H9 (cell line): ENCODE measurements at regions not wholly inside any gene's neighbourhood (a gene's known extent, or its start where the extent isn't known, plus 50 kb on each side); places are given as distances from the start of the nearest gene placed in this dataset.

ENCODE experiments used
- DNase-seq: peaks from one replicate; pipeline ENCODE4 v3.0.0-alpha.2; 2017
- H2AFZ ChIP-seq: one replicate; pipeline ENCODE4 v1.6.1; 2013; ENCODE audit warnings: mild to moderate bottlenecking, low read length, control low read depth, moderate library complexity
- H2AK5ac ChIP-seq: 2 replicates; pipeline ENCODE4 v1.6.1; 2013; ENCODE audit warnings: low read length, control low read depth, mixed read lengths; ENCODE audit not compliant: insufficient read length
- H2BK120ac ChIP-seq: one replicate; pipeline ENCODE4 v1.6.1; 2013; ENCODE audit warnings: low read depth, mild to moderate bottlenecking, low read length, control low read depth, inconsistent platforms; ENCODE audit not compliant: poor library complexity, severe bottlenecking
- H2BK12ac ChIP-seq: 2 replicates; pipeline ENCODE4 v1.6.1; 2013; ENCODE audit warnings: low read length, control low read depth, mixed read lengths, low read depth; ENCODE audit not compliant: insufficient read length
- H2BK15ac ChIP-seq: 2 replicates; pipeline ENCODE4 v1.6.1; 2013; ENCODE audit warnings: low read depth, low read length, control low read depth
- H2BK20ac ChIP-seq: one replicate; pipeline ENCODE4 v1.6.1; 2013; ENCODE audit warnings: low read depth, mild to moderate bottlenecking, low read length, control low read depth, inconsistent platforms; ENCODE audit not compliant: poor library complexity, severe bottlenecking
- H2BK5ac ChIP-seq: 2 replicates; pipeline ENCODE4 v1.6.1; 2013; ENCODE audit warnings: low read length, control low read depth, mixed read lengths; ENCODE audit not compliant: insufficient read length
- H3K14ac ChIP-seq: 2 replicates; pipeline ENCODE4 v1.6.1; 2013; ENCODE audit warnings: low read length, control low read depth; ENCODE audit not compliant: insufficient read depth
- H3K18ac ChIP-seq: 2 replicates; pipeline ENCODE4 v1.6.1; 2013; ENCODE audit warnings: low read depth, mild to moderate bottlenecking, mixed read lengths, low read length, control low read depth; ENCODE audit not compliant: insufficient read length
- H3K23ac ChIP-seq: 2 replicates; pipeline ENCODE4 v1.6.1; 2013; ENCODE audit warnings: low read length, control low read depth, mixed read lengths, low read depth; ENCODE audit not compliant: insufficient read length
- H3K23me2 ChIP-seq: 2 replicates; pipeline ENCODE4 v1.6.1; 2013; ENCODE audit warnings: low read depth, mild to moderate bottlenecking, mixed read lengths, low read length, control low read depth; ENCODE audit not compliant: insufficient read length, poor library complexity, severe bottlenecking
- H3K27ac ChIP-seq: 2 replicates; pipeline ENCODE4 v1.5.1; 2013; ENCODE audit warnings: low read length, control low read depth, mixed read lengths, low read depth; ENCODE audit not compliant: insufficient read length
- H3K27me3 ChIP-seq: 2 replicates; pipeline ENCODE4 v1.6.1; 2013; ENCODE audit warnings: low read length, control low read depth, inconsistent platforms; ENCODE audit not compliant: insufficient read depth
- H3K4ac ChIP-seq: 2 replicates; pipeline ENCODE4 v1.6.1; 2013; ENCODE audit warnings: low read depth, mild to moderate bottlenecking, control low read depth, inconsistent platforms, low read length, moderate library complexity
- H3K4me1 ChIP-seq: 2 replicates; pipeline ENCODE4 v1.6.1; 2013; ENCODE audit warnings: low read length, control low read depth, inconsistent platforms; ENCODE audit not compliant: insufficient read depth
- H3K4me2 ChIP-seq: 2 replicates; pipeline ENCODE4 v1.6.1; 2013; ENCODE audit warnings: low read length, control low read depth, mixed read lengths; ENCODE audit not compliant: insufficient read length, insufficient read depth
- H3K56ac ChIP-seq: 2 replicates; pipeline ENCODE4 v1.6.1; 2013; ENCODE audit warnings: low read depth, mild to moderate bottlenecking, mixed read lengths, low read length, control low read depth; ENCODE audit not compliant: insufficient read length
- H3K79me1 ChIP-seq: 2 replicates; pipeline ENCODE4 v1.6.1; 2013; ENCODE audit warnings: low read depth, mild to moderate bottlenecking, moderate library complexity, low read length, control low read depth, inconsistent platforms; ENCODE audit not compliant: insufficient read depth, poor library complexity, severe bottlenecking
- H3K79me2 ChIP-seq: 2 replicates; pipeline ENCODE4 v1.6.1; 2013; ENCODE audit warnings: low read length, control low read depth, inconsistent platforms; ENCODE audit not compliant: insufficient read depth
- H3K9ac ChIP-seq: 2 replicates; pipeline ENCODE4 v1.6.1; 2013; ENCODE audit warnings: low read length, control low read depth, mixed read lengths; ENCODE audit not compliant: insufficient read length; ENCODE audit errors: extremely low read depth
- H3K9me3 ChIP-seq: one replicate; pipeline ENCODE4 v1.6.1; 2013; ENCODE audit warnings: low read depth, low read length, inconsistent platforms; ENCODE audit not compliant: control insufficient read depth
- H3T11ph ChIP-seq: one replicate; pipeline ENCODE4 v1.6.1; 2013; ENCODE audit warnings: mild to moderate bottlenecking, low read length, control low read depth, inconsistent platforms
- H4K20me1 ChIP-seq: one replicate; pipeline ENCODE4 v1.6.1; 2013; ENCODE audit not compliant: control insufficient read depth, insufficient read length, insufficient read depth
- H4K5ac ChIP-seq: 2 replicates; pipeline ENCODE4 v1.6.1; 2013; ENCODE audit warnings: low read depth, mild to moderate bottlenecking, mixed read lengths, low read length, control low read depth; ENCODE audit not compliant: insufficient read length
- H4K8ac ChIP-seq: replicated peaks from 2 replicates; pipeline ENCODE4 v1.6.1; 2013; ENCODE audit warnings: low read length, control low read depth, mixed read lengths, low read depth; ENCODE audit not compliant: insufficient read length
- H4K91ac ChIP-seq: 2 replicates; pipeline ENCODE4 v1.6.1; 2013; ENCODE audit warnings: low read depth, mild to moderate bottlenecking, moderate library complexity, mixed read lengths, low read length, control low read depth; ENCODE audit not compliant: insufficient read length
- H3K27ac Mint-ChIP-seq, 3 experiments: 2 replicates in 2 of 3; 3 replicates in 1 of 3; pipeline ENCODE4 v1.8.0; 2020 to 2021; ENCODE audit warnings: mixed read lengths in 3 of 3, mild to moderate bottlenecking in 1 of 3, moderate library complexity in 1 of 3
- H3K27me3 Mint-ChIP-seq: 2 replicates; pipeline ENCODE4 v1.8.0; 2021; ENCODE audit warnings: low read depth, mild to moderate bottlenecking, moderate library complexity, mixed read lengths
- H3K36me3 Mint-ChIP-seq, 3 experiments: 2 replicates in 2 of 3; 3 replicates in 1 of 3; pipeline ENCODE4 v1.8.0; 2020 to 2021; ENCODE audit warnings: low read depth in 3 of 3, mixed read lengths in 3 of 3; ENCODE audit not compliant: insufficient read depth in 1 of 3
- H3K4me1 Mint-ChIP-seq, 2 experiments: 2 replicates each; pipeline ENCODE4 v1.8.0; 2020; ENCODE audit warnings: mixed read lengths in 2 of 2
- H3K4me3 Mint-ChIP-seq, 2 experiments: 2 replicates in 1 of 2; 3 replicates in 1 of 2; pipeline ENCODE4 v1.8.0; 2020 to 2021; ENCODE audit warnings: mild to moderate bottlenecking in 2 of 2, mixed read lengths in 2 of 2, moderate library complexity in 1 of 2
- H3K9me3 Mint-ChIP-seq, 2 experiments: 2 replicates in 1 of 2; 3 replicates in 1 of 2; pipeline ENCODE4 v1.8.0; 2020; ENCODE audit warnings: mild to moderate bottlenecking in 2 of 2, mixed read lengths in 2 of 2, moderate library complexity in 1 of 2
- CTCF ChIP-seq: fragments of 200-600 bp; sonication (generic); conservative IDR thresholded peaks from 3 replicates; pipeline ENCODE4 v1.8.0; 2021; ENCODE audit warnings: antibody characterized with exemption, mild to moderate bottlenecking
- WGBS: extraction: QIAGEN DNeasy Blood & Tissue Kit; methylation state at CpG from one replicate; pipeline ENCODE4 v1.1.7; 2013; ENCODE audit warnings: missing lambda C conversion rate, low lambda C conversion rate, mixed read lengths; ENCODE audit not compliant: insufficient read length; ENCODE audit errors: extremely low coverage; 5-methylcytosine and 5-hydroxymethylcytosine counted together

- H3K79me1 ChIP-seq = no peaks in the 10 kb centered on the region
- no peak overlapping the region for H3K9ac ChIP-seq
- H4K8ac ChIP-seq = no peak overlapping the region
- H3K18ac ChIP-seq = no peak overlapping the region
- H3K4me2 ChIP-seq = no peak overlapping the region
- no peak overlapping the region for H3K4ac ChIP-seq
- Mint-ChIP-seq H3K4me3 (no peak overlapping the region; a peak in 1 of 5 replicates), H3K27me3 (peaks cover 11% of the 10 kb centered on the region), H3K9me3 (no peaks in the 10 kb centered on the region), H3K27ac (no peak overlapping the region), H3K36me3 (no peaks in the 10 kb centered on the region), H3K4me1 (peaks cover 12 to 14% of the 10 kb centered on the region in 2 experiments)
- H4K91ac ChIP-seq = no peak overlapping the region
- H2BK20ac ChIP-seq = no peak overlapping the region
- no peak overlapping the region for H3T11ph ChIP-seq
- WGBS = no CpG with 5 or more reads among the region's 7 CpGs
- H2BK120ac ChIP-seq = no peak overlapping the region
- H4K20me1 ChIP-seq = no peaks in the 10 kb centered on the region
- no peak overlapping the region for H2AK5ac ChIP-seq
- H2BK12ac ChIP-seq = no peak overlapping the region
- no peak overlapping the region for H2AFZ ChIP-seq
- no peak overlapping the region for H4K5ac ChIP-seq
- H3K27me3 ChIP-seq = no peaks in the 10 kb centered on the region
- H3K23me2 ChIP-seq = no peaks in the 10 kb centered on the region
- TF ChIP-seq CTCF = no peak
- no peak overlapping the region for H2BK5ac ChIP-seq
- H3K56ac ChIP-seq = no peak overlapping the region
- H3K27ac ChIP-seq = no peak overlapping the region
- H3K14ac ChIP-seq = no peak overlapping the region
- no peaks in the 10 kb centered on the region for H3K4me1 ChIP-seq
- H3K79me2 ChIP-seq = no peaks in the 10 kb centered on the region
- H2BK15ac ChIP-seq = no peak overlapping the region
- DNase-seq = no peak
- H3K23ac ChIP-seq = no peak overlapping the region
- H3K9me3 ChIP-seq = no peaks in the 10 kb centered on the region
Measured at GRCh38 chr2:105674401-105674800, 70.3 kb upstream of the NCK2 start.
